Adrenal gland (tissue), 9 donors: ENCODE measurements at regions not wholly inside any gene's neighbourhood (a gene's known extent, or its start where the extent isn't known, plus 50 kb on each side); places are given as distances from the start of the nearest gene placed in this dataset.

Experiments used
- DNase-seq, 7 donors: peaks; one replicate each; pipeline ENCODE4 v3.0.0-alpha.2; 2019 to 2020
- H3K27ac ChIP-seq, 5 donors: fragments of 200-600 bp; sonication (generic) in 4 of 5; 1 replicate in 3 of 5; 2 replicates in 2 of 5; pipeline versions ENCODE4 v1.5.1 to v1.8.0; 2016 to 2020; ENCODE audit warnings: mild to moderate bottlenecking in 1 of 5
- H3K27me3 ChIP-seq: fragments of 200-600 bp; 2 replicates; pipeline ENCODE4 v1.8.0; 2021
- H3K36me3 ChIP-seq, 2 donors: fragments of 200-600 bp; replicated peaks in 1 of 2; 1 replicate in 1 of 2; 2 replicates in 1 of 2; pipeline versions ENCODE4 v1.5.1 to v1.8.0; 2018 to 2022
- H3K4me1 ChIP-seq, 2 donors: fragments of 200-600 bp; replicated peaks in 1 of 2; 1 replicate in 1 of 2; 2 replicates in 1 of 2; pipeline versions ENCODE4 v1.5.1 to v1.8.0; 2018 to 2021
- H3K4me3 ChIP-seq, 4 donors: fragments of 200-600 bp; sonication (generic) in 3 of 4; one replicate each; pipeline ENCODE4 v1.5.1; 2016 to 2018
- H3K9me3 ChIP-seq, 3 donors: fragments of 200-600 bp; sonication (generic) in 1 of 3; replicated peaks in 1 of 3; 1 replicate in 2 of 3; 2 replicates in 1 of 3; pipeline versions ENCODE4 v1.5.1 to v1.8.0; 2016 to 2021
- POLR2A ChIP-seq, 2 donors: fragments of 450-650 bp; IDR thresholded peaks; one replicate each; pipeline ENCODE4 v1.6.1; 2017; ENCODE audit warnings: antibody characterized with exemption in 2 of 2, mild to moderate bottlenecking in 2 of 2, moderate library complexity in 1 of 2
- WGBS, 4 donors: extraction: QIAGEN DNeasy Blood & Tissue Kit in 2 of 4; methylation state at CpG; one replicate each; pipeline versions ENCODE4 v1.1.5 to v1.1.7; 2013 to 2017; 5-methylcytosine and 5-hydroxymethylcytosine counted together
- intact Hi-C, 2 donors: fragments of 100-400 bp; cut with DNase I; formaldehyde crosslinking; loops; one replicate each; pipeline versions ENCODE4 v1.14.1 to v1.15.0; 2022 to 2023
- TF ChIP-seq, protein P1 (sequence below), 6 experiments: fragments of 450-650 bp in 4 of 6; fragments of 200-600 bp in 2 of 6; sonication (generic) in 1 of 6; IDR thresholded peaks; 1 replicate in 5 of 6; 2 replicates in 1 of 6; pipeline versions ENCODE4 v1.5.1 to v1.8.0; 2016 to 2021; ENCODE audit warnings: antibody characterized with exemption in 6 of 6, mild to moderate bottlenecking in 2 of 6, moderate library complexity in 1 of 6
- donor health status: healthy with polysubstance abuse.
- donor health status: Bipolar disorder and iron deficiency.
- donor health status: DM: yes; HTN: yes; CAD: no.
- donor health status: DM: no; HTN: no; CAD: no.
- donor health status: DM: no; HTN: no; CAD: no.

DNA sequence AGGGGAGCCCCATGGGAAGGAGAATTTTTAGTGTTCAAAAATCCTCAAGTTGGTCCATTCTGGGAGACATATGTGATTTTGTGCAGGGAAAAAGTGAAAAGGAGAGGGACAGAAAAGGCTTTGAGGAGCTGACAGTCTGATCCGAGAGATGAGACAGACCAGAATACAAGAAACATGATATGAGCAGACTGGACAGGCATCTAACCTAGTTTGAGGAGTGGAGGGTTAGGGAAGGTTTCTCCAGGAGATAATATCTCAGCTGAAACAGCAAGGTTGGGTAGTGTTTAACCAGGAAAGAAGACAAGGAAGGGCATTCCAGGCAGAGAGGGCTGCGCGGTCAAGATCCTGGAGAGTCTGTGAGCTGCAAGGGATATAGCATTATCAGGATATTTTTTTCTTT lies 101.4 kb upstream of the NCAM1 start:
- 88 to 94% (median 92%) methylated on average over 3 of the region's 3 CpGs for WGBS, 4 donors
- H3K4me3 ChIP-seq, result no peak overlapping the region
- no peak for DNase-seq
- H3K36me3 ChIP-seq, result no peaks in the 10 kb centered on the region
- H3K9me3 ChIP-seq, result peaks cover 0 to 8% (median 0%) of the 10 kb centered on the region in 3 donors
- no peak overlapping the region for H3K27ac ChIP-seq
- TF ChIP-seq, protein P1, sequence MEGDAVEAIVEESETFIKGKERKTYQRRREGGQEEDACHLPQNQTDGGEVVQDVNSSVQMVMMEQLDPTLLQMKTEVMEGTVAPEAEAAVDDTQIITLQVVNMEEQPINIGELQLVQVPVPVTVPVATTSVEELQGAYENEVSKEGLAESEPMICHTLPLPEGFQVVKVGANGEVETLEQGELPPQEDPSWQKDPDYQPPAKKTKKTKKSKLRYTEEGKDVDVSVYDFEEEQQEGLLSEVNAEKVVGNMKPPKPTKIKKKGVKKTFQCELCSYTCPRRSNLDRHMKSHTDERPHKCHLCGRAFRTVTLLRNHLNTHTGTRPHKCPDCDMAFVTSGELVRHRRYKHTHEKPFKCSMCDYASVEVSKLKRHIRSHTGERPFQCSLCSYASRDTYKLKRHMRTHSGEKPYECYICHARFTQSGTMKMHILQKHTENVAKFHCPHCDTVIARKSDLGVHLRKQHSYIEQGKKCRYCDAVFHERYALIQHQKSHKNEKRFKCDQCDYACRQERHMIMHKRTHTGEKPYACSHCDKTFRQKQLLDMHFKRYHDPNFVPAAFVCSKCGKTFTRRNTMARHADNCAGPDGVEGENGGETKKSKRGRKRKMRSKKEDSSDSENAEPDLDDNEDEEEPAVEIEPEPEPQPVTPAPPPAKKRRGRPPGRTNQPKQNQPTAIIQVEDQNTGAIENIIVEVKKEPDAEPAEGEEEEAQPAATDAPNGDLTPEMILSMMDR (IDR thresholded peaks at IDR 0.05), result no peak
- TF ChIP-seq POLR2A (IDR thresholded peaks at IDR 0.05), result no peak
- no peaks in the 10 kb centered on the region for H3K27me3 ChIP-seq
- no peaks in the 10 kb centered on the region for H3K4me1 ChIP-seq
- intact Hi-C loops, result no loop called here

DNA sequence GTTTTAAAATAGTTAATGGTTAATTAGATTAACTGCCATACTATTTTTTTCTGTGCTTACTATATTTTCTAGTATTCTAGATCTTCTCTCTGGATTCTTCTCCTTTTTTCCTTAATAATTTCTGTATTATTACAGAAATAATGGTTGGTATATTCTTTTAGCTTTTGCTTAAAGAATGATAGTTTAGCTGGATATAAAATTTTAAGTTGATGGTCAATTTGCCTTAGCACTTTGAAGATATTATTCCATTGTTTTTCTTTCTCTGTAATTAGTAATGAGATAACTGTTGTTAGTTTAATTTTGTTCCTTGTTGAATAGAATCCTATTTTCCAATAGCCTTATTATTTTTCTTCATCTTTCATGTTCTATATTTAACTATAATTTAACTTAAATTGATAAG lies 99.9 kb upstream of the NCAM1 start:
- DNase-seq, result no peak

DNA sequence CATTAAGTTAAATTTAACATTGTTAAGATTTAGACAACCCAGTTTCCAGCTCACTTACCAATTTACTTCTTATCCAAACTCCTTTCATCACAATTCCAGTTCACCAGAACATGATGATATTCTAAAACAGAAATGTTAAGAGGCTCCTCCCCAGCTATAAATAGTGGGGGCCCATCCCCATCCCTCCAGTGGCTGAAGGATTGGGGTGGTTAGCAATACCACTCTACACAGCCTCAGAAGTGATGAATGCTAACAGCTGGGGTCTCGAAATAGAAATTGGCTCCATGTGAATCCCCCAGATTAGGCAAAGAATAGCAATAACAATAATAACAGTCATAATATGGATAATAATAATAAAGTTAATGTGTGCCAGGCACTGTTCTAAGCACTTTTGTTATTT lies 97.9 kb upstream of the NCAM1 start:
- intact Hi-C loops, result no loop called here
- TF ChIP-seq POLR2A (IDR thresholded peaks at IDR 0.05), result no peak
- TF ChIP-seq, protein P1 (IDR thresholded peaks at IDR 0.05), result no peak
- Histone ChIP-seq H3K9me3 (peaks cover 0 to 8% (median 0%) of the 10 kb centered on the region in 3 donors), H3K27me3 (no peaks in the 10 kb centered on the region), H3K36me3 (no peaks in the 10 kb centered on the region), H3K4me3 (no peak overlapping the region), H3K27ac (no peak overlapping the region), H3K4me1 (no peaks in the 10 kb centered on the region)
- no peak for DNase-seq
- WGBS, 4 donors, result 73 to 87% (median 79%) methylated on average over 1 of the region's 1 CpG

More for the DNA sequence above, 99.9 kb upstream of the NCAM1 start:
- TF ChIP-seq, protein P1 (IDR thresholded peaks at IDR 0.05), result no peak
- TF ChIP-seq POLR2A (IDR thresholded peaks at IDR 0.05), result no peak
- intact Hi-C loops, result no loop called here
- Histone ChIP-seq H3K9me3 (peaks cover 0 to 8% (median 0%) of the 10 kb centered on the region in 3 donors), H3K4me1 (no peaks in the 10 kb centered on the region), H3K4me3 (no peak overlapping the region), H3K27ac (no peak overlapping the region), H3K27me3 (no peaks in the 10 kb centered on the region), H3K36me3 (no peaks in the 10 kb centered on the region)

DNA sequence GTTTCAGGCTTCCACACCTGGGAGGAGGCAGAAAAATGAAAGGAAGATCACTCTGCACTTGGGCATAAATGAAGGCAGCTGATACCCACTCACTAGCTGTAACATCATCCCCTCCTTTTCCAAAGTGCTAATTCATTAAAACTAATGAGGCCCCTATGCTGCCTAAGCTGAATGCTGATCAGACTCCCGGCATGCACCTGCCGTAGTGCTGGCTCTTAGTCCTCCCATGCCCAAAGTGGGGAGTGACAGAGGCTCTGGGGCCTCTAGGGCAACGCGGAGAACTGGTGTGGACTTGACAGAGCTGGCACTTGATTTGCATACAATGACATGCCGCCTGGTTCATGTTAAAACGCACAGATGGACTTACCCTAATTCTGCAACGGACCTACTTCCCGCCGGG lies 96.5 kb upstream of the NCAM1 start:
- H3K9me3 ChIP-seq, result peaks cover 0 to 8% (median 0%) of the 10 kb centered on the region in 3 donors
- no peaks in the 10 kb centered on the region for H3K4me1 ChIP-seq
- no peaks in the 10 kb centered on the region for H3K27me3 ChIP-seq
- intact Hi-C loops, result no loop called here
- TF ChIP-seq, protein P1 (IDR thresholded peaks at IDR 0.05), result no peak
- no peak for TF ChIP-seq POLR2A (IDR thresholded peaks at IDR 0.05)
- WGBS, 4 donors, result 92 to 98% (median 94%) methylated on average over 8 to 9 of the region's 9 CpGs
- H3K27ac ChIP-seq, result no peak overlapping the region
- no peaks in the 10 kb centered on the region for H3K36me3 ChIP-seq
- no peak overlapping the region for H3K4me3 ChIP-seq
- no peak for DNase-seq
